HUES48 (cell line): ENCODE measurements at regions not wholly inside any gene's neighbourhood (a gene's known extent, or its start where the extent isn't known, plus 50 kb on each side); places are given as distances from the start of the nearest gene placed in this dataset.

Experiments
- H3K27ac ChIP-seq: one replicate; pipeline ENCODE4 v1.7.0; 2013; ENCODE audit warnings: low read depth, low read length, inconsistent platforms
- H3K27me3 ChIP-seq: 2 replicates; pipeline ENCODE4 v1.6.1; 2013; ENCODE audit warnings: mild to moderate bottlenecking, low read length; ENCODE audit not compliant: control insufficient read depth, insufficient read depth
- H3K36me3 ChIP-seq: 2 replicates; pipeline ENCODE4 v1.6.1; 2013; ENCODE audit warnings: low read length; ENCODE audit not compliant: control insufficient read depth, insufficient read depth
- H3K4me1 ChIP-seq: 2 replicates; pipeline ENCODE4 v1.6.1; 2013; ENCODE audit warnings: mild to moderate bottlenecking, low read length; ENCODE audit not compliant: control insufficient read depth, insufficient read depth
- H3K4me3 ChIP-seq: 2 replicates; pipeline ENCODE4 v1.5.1; 2013; ENCODE audit warnings: mild to moderate bottlenecking, low read depth, low read length
- H3K9ac ChIP-seq: 2 replicates; pipeline ENCODE4 v1.6.1; 2013; ENCODE audit warnings: mild to moderate bottlenecking, low read depth, low read length, moderate library complexity
- H3K9me3 ChIP-seq: 2 replicates; pipeline ENCODE4 v1.6.1; 2013; ENCODE audit warnings: low read length; ENCODE audit not compliant: control insufficient read depth, insufficient read depth

- Histone ChIP-seq H3K27ac (no peak overlapping the region), H3K4me1 (no peaks in the 10 kb centered on the region), H3K9ac (no peak overlapping the region), H3K36me3 (no peaks in the 10 kb centered on the region), H3K9me3 (no peaks in the 10 kb centered on the region), H3K4me3 (no peak overlapping the region), H3K27me3 (no peaks in the 10 kb centered on the region)
These were observed 131.7 kb downstream of the CLCN4 start for GRCh38 chrX:10288373-10288975.

GRCh38 chrX:10296576-10296975, 139.8 kb downstream of the CLCN4 start:
- H3K9me3 ChIP-seq = peaks cover 3% of the 10 kb centered on the region
- no peaks in the 10 kb centered on the region for H3K4me1 ChIP-seq
- H3K36me3 ChIP-seq = no peaks in the 10 kb centered on the region
- H3K27me3 ChIP-seq = no peaks in the 10 kb centered on the region
- H3K4me3 ChIP-seq = no peak overlapping the region
- H3K27ac ChIP-seq = no peak overlapping the region
- H3K9ac ChIP-seq = no peak overlapping the region

GRCh38 chrX:10310511-10310910, 153.7 kb downstream of the CLCN4 start:
- no peak overlapping the region for H3K9ac ChIP-seq
- peaks cover 22% of the 10 kb centered on the region for H3K4me1 ChIP-seq
- peak overlapping the region; percentile 38 for H3K27ac ChIP-seq
- no peak overlapping the region for H3K4me3 ChIP-seq
- no peaks in the 10 kb centered on the region for H3K9me3 ChIP-seq
- peaks cover 30% of the 10 kb centered on the region for H3K27me3 ChIP-seq
- H3K36me3 ChIP-seq = no peaks in the 10 kb centered on the region

- Histone ChIP-seq H3K27me3 (peaks cover 26% of the 10 kb centered on the region; the same call in 1 of the 2 replicates), H3K27ac (no peak overlapping the region), H3K4me1 (peaks cover 19% of the 10 kb centered on the region), H3K9ac (no peak overlapping the region), H3K9me3 (no peaks in the 10 kb centered on the region), H3K4me3 (no peak overlapping the region), H3K36me3 (no peaks in the 10 kb centered on the region)
These were observed 157.8 kb downstream of the CLCN4 start for GRCh38 chrX:10314530-10315104.

- H3K27ac ChIP-seq = no peak overlapping the region
- no peak overlapping the region for H3K4me3 ChIP-seq
These were observed 168.8 kb downstream of the CLCN4 start for GRCh38 chrX:10325611-10326010.

GRCh38 chrX:10326578-10326977, 169.8 kb downstream of the CLCN4 start:
- H3K27ac ChIP-seq = no peak overlapping the region
- H3K9ac ChIP-seq = no peak overlapping the region
- no peaks in the 10 kb centered on the region for H3K36me3 ChIP-seq
- no peaks in the 10 kb centered on the region for H3K9me3 ChIP-seq
- H3K4me1 ChIP-seq = 0 out of 2 replicates have a peak, but pooled peaks cover 5% of the 10 kb centered on the region
- no peak overlapping the region for H3K4me3 ChIP-seq
- 0 out of 2 replicates have a peak, but pooled peaks cover 5% of the 10 kb centered on the region for H3K27me3 ChIP-seq

More at GRCh38 chrX:10325611-10326010, 168.8 kb downstream of the CLCN4 start:
- Histone ChIP-seq H3K9me3 (no peaks in the 10 kb centered on the region), H3K9ac (no peak overlapping the region), H3K27me3 (0 out of 2 replicates have a peak, but pooled peaks cover 5% of the 10 kb centered on the region), H3K4me1 (0 out of 2 replicates have a peak, but pooled peaks cover 4% of the 10 kb centered on the region), H3K36me3 (no peaks in the 10 kb centered on the region)

- Histone ChIP-seq H3K36me3 (no peaks in the 10 kb centered on the region), H3K27me3 (0 out of 2 replicates have a peak, but pooled peaks cover 5% of the 10 kb centered on the region), H3K4me1 (peaks cover 9% of the 10 kb centered on the region), H3K27ac (peak overlapping the region; percentile 16), H3K9me3 (no peaks in the 10 kb centered on the region), H3K4me3 (no peak overlapping the region), H3K9ac (no peak overlapping the region)
These were observed 170.9 kb downstream of the CLCN4 start for GRCh38 chrX:10327651-10328050.

- 0 out of 2 replicates have a peak, but pooled peaks cover 8% of the 10 kb centered on the region for H3K27me3 ChIP-seq
- H3K4me3 ChIP-seq = no peak overlapping the region
- no peak overlapping the region for H3K9ac ChIP-seq
- no peak overlapping the region for H3K27ac ChIP-seq
- peaks cover 9% of the 10 kb centered on the region for H3K4me1 ChIP-seq
- no peaks in the 10 kb centered on the region for H3K9me3 ChIP-seq
- no peaks in the 10 kb centered on the region for H3K36me3 ChIP-seq
These were observed 173.2 kb downstream of the CLCN4 start for GRCh38 chrX:10329984-10330383.

GRCh38 chrX:10341309-10341708, 184.5 kb downstream of the CLCN4 start:
- no peak overlapping the region for H3K9ac ChIP-seq
- no peaks in the 10 kb centered on the region for H3K27me3 ChIP-seq
- no peaks in the 10 kb centered on the region for H3K4me1 ChIP-seq
- no peaks in the 10 kb centered on the region for H3K36me3 ChIP-seq
- H3K27ac ChIP-seq = no peak overlapping the region
- H3K9me3 ChIP-seq = no peaks in the 10 kb centered on the region
- H3K4me3 ChIP-seq = no peak overlapping the region

- Histone ChIP-seq H3K27ac (no peak overlapping the region), H3K4me3 (no peak overlapping the region), H3K27me3 (no peaks in the 10 kb centered on the region), H3K9ac (no peak overlapping the region), H3K4me1 (peaks cover 6% of the 10 kb centered on the region; the same call in 1 of the 2 replicates), H3K9me3 (no peaks in the 10 kb centered on the region), H3K36me3 (no peaks in the 10 kb centered on the region)
These were observed 193.4 kb downstream of the CLCN4 start for GRCh38 chrX:10350221-10350620.

- Histone ChIP-seq H3K27me3 (no peaks in the 10 kb centered on the region), H3K9ac (no peak overlapping the region), H3K9me3 (no peaks in the 10 kb centered on the region), H3K36me3 (no peaks in the 10 kb centered on the region), H3K4me1 (peaks cover 6% of the 10 kb centered on the region; the same call in 1 of the 2 replicates), H3K4me3 (no peak overlapping the region), H3K27ac (no peak overlapping the region)
These were observed 194.2 kb downstream of the CLCN4 start for GRCh38 chrX:10350981-10351380.
